ENCODE measurements at regions not wholly inside any gene's neighbourhood (a gene's known extent, or its start where the extent isn't known, plus 50 kb on each side); places are given as distances from the start of the nearest gene placed in this dataset.

GRCh38 chr2:173690349-173690748, 274.8 kb downstream of the SP3 start (continued):
- TF ChIP-seq CHD7 (IDR thresholded peaks at IDR 0.05; ENCODE audit: insufficient replicate concordance, low read length) (no peak), SRF (IDR thresholded peaks at IDR 0.05; ENCODE audit: low read depth, low read length) (no peak), GTF2F1 (IDR thresholded peaks at IDR 0.05; ENCODE audit: borderline replicate concordance, low read depth, low read length) (no peak), KDM4A (IDR thresholded peaks at IDR 0.05; ENCODE audit: low read depth, low read length, severe bottlenecking) (no peak), SIN3A (conservative IDR thresholded peaks at IDR 0.05 in 1 of 2, IDR thresholded peaks at IDR 0.05 in 1 of 2; ENCODE audit: low read depth in 1 of 2, low read length in 2 of 2) (no peak), TCF12 (IDR thresholded peaks at IDR 0.05; ENCODE audit: low read depth, low read length) (no peak), EP300 (IDR thresholded peaks at IDR 0.05; ENCODE audit: borderline replicate concordance in 1 of 2, low read depth in 2 of 2, low read length in 2 of 2) (no peak)
